Nephron progenitor cell (in vitro differentiated cells): ENCODE measurements at regions not wholly inside any gene's neighbourhood (a gene's known extent, or its start where the extent isn't known, plus 50 kb on each side); places are given as distances from the start of the nearest gene placed in this dataset.

Experiments
- DNase-seq: peaks from one replicate; pipeline ENCODE4 v3.0.0; 2021
- H3K27ac Mint-ChIP-seq: 2 replicates; pipeline ENCODE4 v1.8.0; 2021; ENCODE audit warnings: mild to moderate bottlenecking, moderate library complexity, mixed read lengths
- H3K27me3 Mint-ChIP-seq: 2 replicates; pipeline ENCODE4 v1.8.0; 2021; ENCODE audit warnings: mild to moderate bottlenecking, low read depth, mixed read lengths; ENCODE audit not compliant: poor library complexity
- H3K36me3 Mint-ChIP-seq: 2 replicates; pipeline ENCODE4 v1.8.0; 2021; ENCODE audit warnings: low read depth, mixed read lengths
- H3K4me1 Mint-ChIP-seq: 2 replicates; pipeline ENCODE4 v1.8.0; 2021; ENCODE audit warnings: mixed read lengths
- H3K4me3 Mint-ChIP-seq: 2 replicates; pipeline ENCODE4 v1.8.0; 2021; ENCODE audit warnings: mild to moderate bottlenecking, moderate library complexity, mixed read lengths
- H3K9me3 Mint-ChIP-seq: 2 replicates; pipeline ENCODE4 v1.8.0; 2021; ENCODE audit warnings: mild to moderate bottlenecking, moderate library complexity, mixed read lengths
- TF ChIP-seq, protein P1 (sequence below): fragments of 200-600 bp; sonication (generic); IDR thresholded peaks from 2 replicates; pipeline ENCODE4 v1.5.0; 2021; ENCODE audit warnings: antibody characterized with exemption

DNA sequence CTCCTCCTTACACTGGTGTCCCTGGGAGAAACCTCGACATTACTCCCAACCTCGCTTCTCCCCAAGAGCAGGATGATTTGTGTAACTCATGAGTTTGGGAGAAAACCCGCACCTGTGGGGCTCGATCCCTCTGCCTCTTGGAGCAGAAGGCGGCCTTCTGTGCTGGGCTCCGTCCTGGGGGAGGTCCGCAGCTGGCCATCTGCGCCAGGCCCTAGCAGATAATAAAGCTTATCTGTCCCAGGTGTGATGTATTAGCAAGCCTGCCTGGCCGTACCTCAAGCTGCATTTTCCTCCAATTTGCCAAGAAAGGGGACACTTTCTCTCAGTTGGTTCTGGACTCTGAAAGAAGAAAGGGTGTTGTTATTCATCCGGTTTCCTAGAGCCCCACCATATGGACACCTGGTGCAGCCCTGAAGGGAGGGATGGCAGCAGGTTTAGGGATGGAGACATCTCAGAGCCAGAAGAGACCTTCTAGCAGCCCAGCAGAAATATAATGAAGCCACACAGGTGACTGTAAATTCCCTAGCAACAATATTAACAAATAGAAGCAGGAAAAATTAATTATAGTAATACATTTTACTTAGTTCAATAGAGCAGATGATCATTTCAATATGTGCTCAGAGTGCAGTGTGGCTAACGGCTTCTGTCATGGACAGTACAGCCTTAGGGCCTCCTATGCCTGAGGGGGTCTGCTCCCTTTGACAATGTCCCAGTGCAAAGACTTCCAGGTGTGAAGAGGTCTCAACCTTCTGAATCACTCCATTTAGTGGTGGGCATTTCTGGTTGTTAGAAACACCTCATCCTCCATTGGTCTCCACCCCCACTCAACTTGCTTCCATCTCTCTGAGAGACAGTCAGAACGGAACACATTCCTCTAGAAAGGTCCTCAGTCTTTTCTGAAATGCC is 94.8 kb downstream of the CPN2 start:
- no peaks in the 10 kb centered on the region for H3K36me3 Mint-ChIP-seq

DNA sequence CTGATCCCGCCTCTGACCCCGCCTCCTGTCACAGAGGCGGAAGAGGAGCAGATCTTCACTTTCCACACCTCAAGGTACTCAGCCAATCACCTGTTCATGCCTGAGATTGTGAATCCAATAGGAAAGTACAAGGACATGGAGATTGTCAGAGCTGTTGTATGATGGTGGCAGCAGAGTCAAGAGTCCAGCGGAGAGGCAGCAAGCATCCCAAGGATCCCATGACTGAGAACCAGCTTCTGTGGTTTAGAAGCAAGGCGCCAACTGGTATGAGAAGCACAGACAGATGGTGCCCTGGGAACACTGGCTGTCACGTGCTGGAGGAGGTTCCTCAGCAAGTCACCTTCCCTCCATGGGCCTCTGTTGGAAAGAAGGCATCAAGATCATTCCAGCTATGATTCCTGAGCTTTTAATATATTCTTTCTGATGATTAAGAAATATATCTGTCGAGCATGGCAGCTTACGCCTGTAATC is 93.9 kb downstream of the CPN2 start:
- Mint-ChIP-seq H3K4me3 (no peak overlapping the region), H3K36me3 (no peaks in the 10 kb centered on the region), H3K9me3 (peaks cover 13% of the 10 kb centered on the region), H3K27ac (no peak overlapping the region), H3K27me3 (peaks cover 8% of the 10 kb centered on the region), H3K4me1 (peaks cover 63% of the 10 kb centered on the region)
- TF ChIP-seq, protein P1, sequence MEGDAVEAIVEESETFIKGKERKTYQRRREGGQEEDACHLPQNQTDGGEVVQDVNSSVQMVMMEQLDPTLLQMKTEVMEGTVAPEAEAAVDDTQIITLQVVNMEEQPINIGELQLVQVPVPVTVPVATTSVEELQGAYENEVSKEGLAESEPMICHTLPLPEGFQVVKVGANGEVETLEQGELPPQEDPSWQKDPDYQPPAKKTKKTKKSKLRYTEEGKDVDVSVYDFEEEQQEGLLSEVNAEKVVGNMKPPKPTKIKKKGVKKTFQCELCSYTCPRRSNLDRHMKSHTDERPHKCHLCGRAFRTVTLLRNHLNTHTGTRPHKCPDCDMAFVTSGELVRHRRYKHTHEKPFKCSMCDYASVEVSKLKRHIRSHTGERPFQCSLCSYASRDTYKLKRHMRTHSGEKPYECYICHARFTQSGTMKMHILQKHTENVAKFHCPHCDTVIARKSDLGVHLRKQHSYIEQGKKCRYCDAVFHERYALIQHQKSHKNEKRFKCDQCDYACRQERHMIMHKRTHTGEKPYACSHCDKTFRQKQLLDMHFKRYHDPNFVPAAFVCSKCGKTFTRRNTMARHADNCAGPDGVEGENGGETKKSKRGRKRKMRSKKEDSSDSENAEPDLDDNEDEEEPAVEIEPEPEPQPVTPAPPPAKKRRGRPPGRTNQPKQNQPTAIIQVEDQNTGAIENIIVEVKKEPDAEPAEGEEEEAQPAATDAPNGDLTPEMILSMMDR = no peak
- DNase-seq = no peak

More for the DNA sequence above, 94.8 kb downstream of the CPN2 start:
- Mint-ChIP-seq H3K4me3 (no peak overlapping the region), H3K4me1 (peaks cover 66% of the 10 kb centered on the region), H3K27ac (no peak overlapping the region), H3K27me3 (peaks cover 8% of the 10 kb centered on the region), H3K9me3 (peaks cover 13% of the 10 kb centered on the region)
- DNase-seq = no peak
- TF ChIP-seq, protein P1 = no peak

DNA sequence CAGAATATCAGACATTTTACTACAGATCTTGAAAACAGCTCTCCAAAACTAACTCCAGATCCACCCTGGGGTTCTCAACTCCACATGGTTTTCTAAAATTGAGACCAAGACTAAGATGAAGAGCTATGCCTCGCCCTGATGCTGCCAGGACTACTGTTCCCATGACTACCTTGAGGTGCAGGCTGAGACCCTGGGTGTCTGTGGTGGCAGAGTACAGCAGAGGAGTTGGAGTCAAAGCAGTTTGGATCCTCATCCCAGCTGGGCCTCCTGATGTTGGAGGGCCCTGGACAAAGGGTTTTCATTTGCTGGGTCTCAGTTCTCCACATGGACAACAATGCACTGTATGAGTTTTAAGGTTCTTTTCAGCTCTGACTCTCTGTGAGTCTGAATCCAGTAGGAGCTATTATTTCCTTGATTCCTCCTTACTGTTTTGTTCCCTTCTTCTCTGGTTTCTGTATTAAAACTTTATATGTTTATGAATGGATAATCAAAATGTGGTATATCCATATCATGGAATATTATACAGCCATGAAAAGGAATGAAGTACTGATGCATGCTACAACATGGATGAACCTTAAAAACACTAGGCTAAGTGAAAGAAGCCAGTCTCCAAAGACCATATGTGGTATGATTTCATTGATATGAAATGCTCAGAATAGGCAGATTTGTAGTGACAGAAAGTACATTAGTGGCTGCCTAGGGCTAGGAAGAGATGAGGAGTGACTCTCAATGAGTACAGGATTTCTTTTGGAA is 93.0 kb downstream of the CPN2 start:
- no peak for DNase-seq
- TF ChIP-seq, protein P1 = no peak
- H3K36me3 Mint-ChIP-seq = no peaks in the 10 kb centered on the region
- H3K27ac Mint-ChIP-seq = no peak overlapping the region
- H3K9me3 Mint-ChIP-seq = peaks cover 13% of the 10 kb centered on the region
- H3K4me1 Mint-ChIP-seq = peaks cover 59% of the 10 kb centered on the region
- peaks cover 3% of the 10 kb centered on the region for H3K27me3 Mint-ChIP-seq
- no peak overlapping the region for H3K4me3 Mint-ChIP-seq

DNA sequence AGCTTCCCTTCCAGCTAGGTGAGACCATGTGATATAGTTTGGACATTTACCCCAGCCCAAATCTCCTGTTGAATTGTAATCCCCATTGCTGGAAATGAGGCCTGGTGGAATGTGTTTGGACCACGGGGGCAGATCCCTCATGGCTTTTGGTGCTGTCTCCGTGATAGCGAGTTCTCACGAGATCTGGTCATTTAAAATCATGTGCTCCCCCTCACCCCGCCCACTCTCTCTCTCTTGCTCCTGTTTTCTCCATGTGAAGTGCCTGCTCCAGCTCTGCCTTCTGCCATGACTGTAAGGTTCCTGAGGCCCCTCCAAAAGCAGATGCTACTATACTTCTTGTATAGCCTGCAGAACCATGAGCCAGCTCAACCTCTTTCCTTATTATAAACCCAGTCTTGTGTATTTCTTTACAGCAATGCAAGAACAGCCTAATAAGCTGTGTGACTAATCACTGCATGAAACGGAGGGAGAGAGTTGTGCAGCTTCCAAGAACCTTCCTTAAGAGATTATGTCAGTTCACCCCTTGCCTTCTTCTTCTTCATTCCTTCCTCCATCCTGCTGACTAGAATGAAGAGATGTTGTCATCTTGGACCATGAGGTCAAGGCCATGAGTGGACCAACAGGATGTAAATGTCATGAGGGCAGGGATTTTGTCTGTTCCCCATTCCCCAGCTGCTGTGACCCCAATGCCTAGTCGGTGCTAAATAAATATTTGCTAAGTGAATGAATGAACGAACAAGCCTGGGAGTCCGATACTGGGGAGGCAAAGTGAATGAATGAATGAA is 91.0 kb downstream of the CPN2 start:
- no peak for DNase-seq
- H3K9me3 Mint-ChIP-seq = peaks cover 13% of the 10 kb centered on the region
- TF ChIP-seq, protein P1 = no peak
- H3K36me3 Mint-ChIP-seq = no peaks in the 10 kb centered on the region
- peaks cover 57% of the 10 kb centered on the region for H3K4me1 Mint-ChIP-seq
- peaks cover 8% of the 10 kb centered on the region for H3K27me3 Mint-ChIP-seq
- H3K27ac Mint-ChIP-seq = no peak overlapping the region
- H3K4me3 Mint-ChIP-seq = no peak overlapping the region

DNA sequence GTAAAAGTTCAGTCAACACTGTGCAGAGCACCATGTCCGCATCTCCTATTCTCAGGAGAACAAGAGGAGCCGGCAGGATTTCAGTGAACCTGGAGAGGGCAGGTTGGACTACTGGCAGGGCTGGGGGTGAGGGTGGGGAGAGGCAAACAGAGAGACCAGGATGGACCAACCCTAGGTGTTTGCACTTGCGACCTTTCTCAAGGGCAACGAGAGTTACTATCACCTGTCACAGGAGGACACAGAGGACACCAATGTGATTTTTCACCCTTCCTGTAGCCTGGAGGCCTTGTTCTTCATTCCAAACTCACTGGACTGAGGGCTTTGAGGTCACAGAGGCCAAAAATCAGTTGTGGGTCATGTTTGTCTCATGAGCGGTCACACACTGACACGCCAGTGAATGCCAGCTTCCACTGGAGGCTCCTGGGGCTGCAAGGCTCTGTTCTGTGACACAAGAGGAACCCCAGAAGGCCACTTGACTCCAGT is 89.5 kb downstream of the CPN2 start:
- Mint-ChIP-seq H3K4me1 (peaks cover 57% of the 10 kb centered on the region), H3K36me3 (no peaks in the 10 kb centered on the region), H3K27ac (no peak overlapping the region), H3K27me3 (peaks cover 13% of the 10 kb centered on the region), H3K9me3 (peaks cover 13% of the 10 kb centered on the region), H3K4me3 (no peak overlapping the region)
- no peak for DNase-seq
- TF ChIP-seq, protein P1 = no peak
